ENCODE measurements at regions not wholly inside any gene's neighbourhood (a gene's known extent, or its start where the extent isn't known, plus 50 kb on each side); places are given as distances from the start of the nearest gene placed in this dataset.
A peak's percentile ranks its signal among the peaks of the same experiment; 100 is the strongest.

DNA sequence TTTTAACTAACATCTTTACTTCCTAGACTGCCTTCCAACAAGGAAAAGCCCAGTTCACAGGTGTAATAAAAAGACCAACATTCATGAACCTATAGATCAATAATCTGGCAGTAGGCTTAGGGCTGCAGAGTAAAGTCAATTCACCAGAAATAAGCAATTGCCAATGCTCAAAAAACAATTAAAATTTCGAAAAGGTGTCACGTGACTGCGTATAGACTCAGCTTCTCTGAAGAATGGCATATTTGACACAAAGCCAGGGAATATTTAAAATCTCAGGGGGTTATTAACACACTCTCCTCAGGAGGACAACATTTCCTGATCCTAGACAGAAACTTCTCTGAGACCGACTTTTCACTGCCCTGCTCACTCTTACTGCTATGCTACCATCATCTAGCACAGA, 245.2 kb upstream of the LRATD1 start:
- DNase-seq = no peak

DNA sequence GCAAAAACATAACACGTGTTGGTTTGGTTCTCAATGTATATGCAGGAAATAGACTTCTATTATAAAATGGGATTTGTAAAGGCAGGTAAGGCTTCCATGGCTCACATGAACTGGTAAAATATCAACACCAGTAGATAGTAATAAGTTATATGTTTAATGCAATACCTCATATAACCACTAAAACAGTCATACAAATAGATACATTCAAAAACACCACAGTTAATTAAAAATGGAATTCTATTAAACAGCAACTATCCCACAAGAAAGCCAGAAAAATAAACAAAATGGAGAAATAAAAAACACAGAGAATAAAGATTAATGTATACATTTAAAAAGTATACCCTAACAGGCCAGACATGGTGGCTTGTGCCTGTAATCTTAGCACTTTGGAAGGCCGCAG, 243.8 kb upstream of the LRATD1 start:
- DNase-seq = no peak

DNA sequence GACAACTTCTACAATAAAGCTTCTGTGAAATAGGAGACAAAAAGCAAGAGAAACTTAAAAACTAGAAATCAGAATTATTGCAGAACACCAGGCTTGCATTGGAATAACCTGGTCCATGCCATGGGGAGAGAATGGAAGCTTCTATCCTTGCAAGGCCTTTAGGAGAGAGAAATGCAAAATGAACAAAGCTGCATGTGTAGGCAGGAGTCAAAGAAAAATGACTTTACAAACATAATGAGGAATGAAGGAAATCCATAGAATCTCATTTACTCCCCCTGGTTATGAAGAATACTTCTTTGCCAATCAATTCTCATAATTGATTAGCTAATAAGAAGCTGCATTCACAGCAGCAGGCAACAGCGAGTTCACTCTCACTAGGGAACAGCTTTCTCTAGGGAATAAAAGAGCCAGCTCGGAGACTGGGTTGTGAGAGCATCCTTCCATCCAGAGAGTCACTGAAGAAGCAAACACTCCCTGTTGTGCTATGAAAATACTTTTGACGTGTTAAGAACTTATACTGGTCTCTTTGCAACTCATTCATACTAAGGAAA, 235.9 kb upstream of the LRATD1 start:
- no peak for DNase-seq

DNA sequence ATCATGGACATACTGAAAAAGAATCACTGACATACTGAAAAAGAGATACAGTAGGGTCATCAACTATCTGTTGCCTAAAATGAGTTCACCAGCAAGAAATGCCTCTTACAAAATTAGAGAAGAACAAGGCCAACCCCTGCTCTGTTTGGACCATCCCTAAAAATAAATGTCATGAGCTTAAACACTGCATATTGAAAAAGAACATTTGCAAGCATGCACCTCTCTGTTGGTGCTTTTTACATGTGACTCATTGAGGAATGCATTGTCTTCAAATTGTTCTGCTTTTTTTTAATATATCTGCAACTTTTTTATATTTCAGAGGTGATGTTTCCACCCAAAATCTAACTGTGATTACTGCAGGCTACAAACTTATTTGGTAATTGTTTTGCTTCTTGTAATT, 233.9 kb upstream of the LRATD1 start:
- no peak for DNase-seq

DNA sequence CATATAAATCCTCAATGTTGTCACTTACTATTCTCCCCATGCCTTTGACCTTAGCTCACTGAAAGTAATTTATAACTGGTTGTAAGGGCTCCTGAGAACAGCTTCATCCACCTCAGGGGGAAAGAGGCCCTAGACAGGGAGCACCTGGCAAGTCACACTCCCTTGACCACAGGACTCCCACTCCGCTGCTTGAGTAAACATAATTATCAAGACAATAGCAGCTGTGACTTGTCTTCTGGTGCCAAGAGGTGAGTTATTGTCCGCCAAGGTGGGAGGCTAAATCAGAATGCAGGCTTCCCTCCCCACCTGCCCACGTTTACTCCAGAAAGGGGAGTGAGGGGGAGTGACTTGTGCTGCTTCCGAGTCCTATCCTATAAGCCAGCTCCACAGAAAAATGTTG, 230.6 kb upstream of the LRATD1 start:
- DNase-seq = no peak

DNA sequence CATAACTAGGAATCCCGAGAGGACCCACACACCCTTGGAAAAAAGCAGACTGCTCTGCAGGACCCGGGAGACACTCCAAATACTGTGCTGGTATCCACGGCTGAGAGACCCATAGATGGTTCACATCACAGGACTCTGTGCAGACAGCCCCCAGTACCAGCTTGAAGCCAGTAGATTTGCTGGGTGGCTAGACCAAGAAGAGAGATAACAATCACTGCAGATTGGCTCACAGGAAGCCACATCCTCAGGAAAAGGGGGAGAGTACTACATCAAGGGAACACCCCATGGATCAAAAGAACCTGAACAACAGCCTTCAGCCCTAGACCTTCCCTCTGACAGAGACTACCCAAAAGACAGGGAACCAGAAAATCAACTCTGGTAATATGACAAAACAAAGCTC, 223.8 kb upstream of the LRATD1 start:
- DNase-seq = no peak

DNA sequence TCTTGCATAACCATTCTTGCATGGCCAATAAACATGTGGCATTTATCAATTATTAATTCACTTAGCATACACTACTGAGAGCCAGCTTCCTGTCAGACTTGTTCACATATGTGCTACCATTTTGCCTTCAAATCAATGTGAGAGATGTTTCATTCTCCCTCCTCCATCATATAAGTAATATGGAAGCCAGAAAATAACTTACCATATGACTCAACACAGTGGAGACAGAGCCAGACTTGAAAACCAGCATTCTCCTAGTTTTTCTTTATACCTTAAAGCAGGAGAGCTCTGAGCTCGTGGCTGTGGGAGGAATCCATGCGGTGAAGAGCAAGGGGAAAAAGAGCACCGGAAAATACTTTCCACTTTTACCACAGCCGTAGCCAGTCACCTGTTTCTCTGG, 215.0 kb upstream of the LRATD1 start:
- DNase-seq = no peak

DNA sequence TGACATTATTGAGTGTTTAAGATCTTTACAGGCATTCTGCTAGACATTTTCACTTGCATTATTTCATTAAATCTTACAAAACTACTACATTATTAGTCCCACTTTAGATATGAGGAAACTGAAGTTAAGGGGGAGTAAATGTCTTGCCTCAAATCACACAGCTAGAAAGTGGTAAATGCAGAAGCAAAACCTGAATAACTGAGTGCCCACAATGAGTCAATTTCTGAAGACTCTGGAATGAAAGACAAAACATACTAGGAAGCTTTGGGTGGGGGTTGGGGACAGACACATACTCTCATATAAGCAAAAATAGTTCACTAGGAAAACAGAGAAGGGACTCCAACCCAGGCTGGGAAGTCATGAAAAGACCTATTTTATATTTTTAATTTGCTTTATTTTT, 214.4 kb upstream of the LRATD1 start:
- no peak for DNase-seq

DNA sequence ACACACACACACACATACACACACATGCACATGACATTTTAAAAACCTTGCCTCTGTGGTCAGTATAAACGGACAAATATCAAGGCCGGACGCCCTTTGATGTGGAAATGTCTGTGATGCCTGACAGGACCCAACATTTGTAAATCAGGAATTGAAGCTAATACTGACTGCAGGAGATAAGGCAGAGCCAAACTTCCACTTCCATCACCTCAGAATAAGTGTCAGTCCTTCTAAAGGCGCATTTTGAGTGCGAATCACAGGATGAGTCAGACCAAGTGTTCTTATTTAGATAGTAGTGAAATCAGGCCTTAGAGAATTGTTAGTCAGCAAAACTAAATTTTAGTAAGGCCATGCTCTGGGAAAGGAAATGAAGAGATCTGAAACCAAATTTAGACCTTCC, 211.7 kb upstream of the LRATD1 start:
- DNase-seq = no peak

DNA sequence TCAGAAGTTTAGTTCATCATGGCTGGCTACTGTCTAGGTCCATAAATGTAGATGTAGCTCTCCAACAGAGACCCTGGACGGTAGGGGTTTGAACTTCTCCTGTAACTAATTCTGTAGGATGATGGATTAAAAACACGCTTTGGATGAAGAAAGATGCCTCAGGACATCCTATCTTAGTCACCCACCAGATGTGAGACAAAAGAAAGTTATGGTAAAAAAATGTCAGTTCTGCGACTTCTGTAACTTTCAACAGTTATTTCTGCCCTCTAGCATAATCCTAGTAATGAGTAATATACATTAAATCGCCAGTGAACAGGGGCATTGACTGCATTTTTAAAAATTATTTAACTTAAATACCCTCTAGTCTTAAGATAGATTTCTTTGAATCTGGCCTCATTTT, 210.1 kb upstream of the LRATD1 start:
- DNase-seq = no peak

DNA sequence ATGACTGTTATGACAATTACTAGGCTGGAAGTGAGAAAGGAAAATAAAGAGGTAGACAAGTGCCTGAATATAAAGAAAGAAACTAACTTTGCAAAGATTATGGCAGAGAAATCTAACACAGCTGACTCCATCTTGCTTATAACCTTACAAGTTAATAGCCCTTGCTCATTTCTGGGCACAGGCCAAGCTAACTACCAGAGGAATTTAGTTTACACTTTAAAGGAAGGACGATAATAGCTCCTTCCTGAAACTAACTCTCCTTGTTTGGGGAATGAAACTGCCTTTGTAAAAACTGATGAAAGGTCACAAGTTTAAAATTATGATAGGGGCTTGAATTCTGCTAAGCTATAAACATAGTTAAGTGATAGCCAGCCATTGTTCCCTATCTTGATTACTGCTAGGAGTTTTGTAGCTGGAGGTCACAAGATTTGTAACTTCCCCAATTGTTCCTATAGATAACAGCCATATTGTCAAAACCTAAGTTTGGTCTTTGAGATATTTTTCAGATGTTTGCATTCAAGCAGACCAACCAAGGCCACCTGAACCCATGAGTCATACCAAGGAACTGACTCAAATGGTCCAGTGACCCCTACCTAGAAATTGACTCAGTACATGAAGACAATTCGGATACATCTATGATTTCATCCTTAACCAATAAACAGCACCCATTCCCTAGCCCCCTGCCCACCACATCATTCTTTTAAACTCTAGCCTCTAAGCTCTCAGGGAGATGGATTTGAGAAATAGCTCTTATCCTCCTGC, 209.2 kb upstream of the LRATD1 start:
- DNase-seq = no peak

DNA sequence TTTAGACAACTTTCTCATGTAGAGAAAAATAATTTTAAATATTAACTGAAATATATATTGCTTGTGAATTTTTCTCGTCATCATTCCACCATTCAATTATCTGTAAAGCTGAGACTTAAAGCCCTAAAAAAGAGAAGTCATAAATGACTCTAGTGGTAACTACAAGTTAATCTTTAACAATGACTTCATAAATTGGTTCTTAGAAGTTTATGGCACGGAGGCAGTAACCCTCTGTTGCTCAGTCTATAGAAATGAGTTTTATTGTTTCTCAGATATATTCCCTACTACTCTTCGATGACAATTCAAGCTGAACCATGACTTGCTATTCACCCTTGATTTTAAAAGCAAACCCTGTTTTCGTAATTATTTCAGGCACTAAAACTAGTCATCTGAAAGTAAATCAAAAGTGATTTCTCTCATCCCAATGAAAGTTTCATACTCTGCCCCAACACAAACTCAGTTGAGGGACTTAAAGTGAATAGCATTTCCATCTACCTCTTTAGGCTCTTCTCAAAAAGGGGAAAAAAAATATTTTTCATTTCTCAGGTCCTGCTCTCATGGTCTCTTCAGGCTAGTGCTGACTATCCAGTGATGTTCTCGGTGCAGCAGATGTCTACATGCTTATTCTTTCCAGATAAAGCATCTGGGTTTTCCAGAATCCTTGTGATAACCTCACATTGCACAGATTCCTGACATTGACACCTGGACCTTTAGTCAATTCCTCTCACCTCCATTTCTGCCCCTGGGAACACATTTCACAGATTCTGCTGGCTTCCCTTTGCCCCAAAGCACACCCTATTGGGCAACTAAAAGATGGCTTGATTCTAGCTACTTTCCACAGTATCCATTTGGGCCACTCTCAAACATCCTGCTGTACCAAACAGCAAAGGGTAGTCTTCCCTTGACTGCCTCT, 207.8 kb upstream of the LRATD1 start:
- DNase-seq = no peak

DNA sequence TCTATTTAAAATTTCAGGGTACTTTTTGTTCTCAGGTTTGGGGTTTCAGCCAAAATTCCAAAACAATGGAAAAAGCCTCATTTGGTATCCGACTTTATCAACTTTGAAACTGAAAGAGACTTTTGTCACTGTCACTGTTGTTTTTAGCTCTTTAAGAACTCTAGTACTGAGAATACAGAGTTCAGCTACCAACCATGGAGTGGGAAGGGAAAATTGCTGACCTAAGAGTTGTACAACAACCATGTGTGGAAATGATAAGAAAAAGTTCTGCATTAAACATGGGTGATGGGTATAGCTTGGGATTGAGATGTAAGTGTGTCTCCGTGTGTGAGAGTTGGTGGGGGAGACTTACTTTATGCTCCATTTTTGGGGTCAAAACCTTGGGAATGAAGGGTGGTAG, 206.6 kb upstream of the LRATD1 start:
- no peak for DNase-seq

DNA sequence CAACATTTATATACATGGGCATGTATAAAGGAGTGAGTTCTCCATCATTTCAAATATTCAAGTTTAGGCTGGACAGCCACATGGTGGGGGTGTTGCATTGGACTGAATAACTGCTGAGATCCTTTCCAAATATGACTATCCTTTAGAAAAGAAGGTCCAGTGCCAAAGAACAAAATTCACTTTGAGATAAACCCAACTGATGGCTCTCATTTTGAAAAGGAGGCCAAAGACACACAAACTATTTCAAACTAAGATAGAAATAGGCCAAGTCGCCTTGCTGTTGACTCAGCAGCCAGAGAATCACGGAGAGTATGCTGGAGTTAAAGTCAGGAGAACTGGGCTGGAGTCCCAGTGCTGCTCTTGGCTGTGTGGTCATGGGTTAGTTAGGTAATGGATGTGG, 204.5 kb upstream of the LRATD1 start:
- no peak for DNase-seq

DNA sequence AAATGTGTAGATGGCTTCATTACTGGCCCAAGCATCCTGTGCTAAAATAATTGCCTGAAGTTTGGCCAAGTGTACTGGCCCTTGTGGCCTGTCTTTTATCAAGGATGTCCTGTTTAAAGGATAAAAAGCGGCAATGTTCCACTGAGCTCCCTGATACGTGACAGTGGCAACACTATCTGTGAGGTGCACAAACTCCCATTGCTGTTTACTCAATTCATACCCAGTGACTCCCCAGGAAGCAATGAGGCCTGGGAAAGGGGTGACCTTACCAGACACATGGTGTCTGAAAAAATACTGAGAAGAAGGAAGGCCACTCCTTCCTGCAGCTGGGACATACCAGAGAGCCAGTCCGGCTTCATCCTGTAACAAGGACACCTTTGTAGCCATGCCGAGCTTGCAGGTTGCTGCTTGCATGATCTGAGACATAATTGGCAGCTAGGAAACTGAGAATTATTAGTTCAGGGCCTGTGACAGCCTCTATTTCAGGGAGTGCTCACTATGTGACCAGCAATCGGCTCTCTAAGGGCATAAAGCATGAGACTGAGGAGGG, 198.5 kb upstream of the LRATD1 start:
- no peak for DNase-seq

DNA sequence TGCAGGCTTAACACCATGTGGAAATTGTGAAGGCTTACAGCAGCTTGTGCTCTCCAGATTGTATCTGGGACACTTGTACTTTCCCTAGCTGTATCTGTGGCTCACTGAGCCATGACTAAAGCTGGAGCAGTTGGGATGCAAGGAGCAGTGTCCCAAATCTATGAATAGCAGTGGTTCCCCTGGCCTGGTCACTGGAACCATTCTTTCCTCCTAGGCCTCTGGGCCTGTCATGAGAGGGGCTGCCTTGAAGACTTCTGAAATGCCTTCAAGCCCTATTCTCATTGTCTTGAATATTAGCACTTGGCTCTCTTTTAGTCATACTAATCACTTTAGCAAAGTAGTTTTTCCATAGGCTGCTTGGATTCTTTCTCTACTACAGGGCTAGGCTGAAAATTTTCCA, 186.8 kb upstream of the LRATD1 start:
- no peak for DNase-seq

DNA sequence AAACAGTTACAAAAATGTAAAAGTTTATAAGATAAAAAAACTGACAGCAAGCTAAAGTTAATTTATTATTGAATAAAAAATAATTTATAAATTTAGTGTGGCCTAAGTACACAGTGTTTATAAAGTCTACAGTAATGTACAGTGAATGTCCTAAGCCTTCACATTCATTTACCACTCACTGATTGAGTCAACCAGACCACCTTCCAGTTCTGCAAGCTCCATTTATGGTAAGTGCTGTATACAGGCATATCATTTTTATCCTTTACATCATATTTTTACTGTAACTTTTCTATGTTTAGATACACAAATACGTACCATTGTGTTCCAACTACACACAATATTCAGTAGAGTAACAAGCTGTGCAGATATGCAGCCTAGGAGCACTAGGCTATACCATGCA, 184.2 kb upstream of the LRATD1 start:
- DNase-seq = no peak

DNA sequence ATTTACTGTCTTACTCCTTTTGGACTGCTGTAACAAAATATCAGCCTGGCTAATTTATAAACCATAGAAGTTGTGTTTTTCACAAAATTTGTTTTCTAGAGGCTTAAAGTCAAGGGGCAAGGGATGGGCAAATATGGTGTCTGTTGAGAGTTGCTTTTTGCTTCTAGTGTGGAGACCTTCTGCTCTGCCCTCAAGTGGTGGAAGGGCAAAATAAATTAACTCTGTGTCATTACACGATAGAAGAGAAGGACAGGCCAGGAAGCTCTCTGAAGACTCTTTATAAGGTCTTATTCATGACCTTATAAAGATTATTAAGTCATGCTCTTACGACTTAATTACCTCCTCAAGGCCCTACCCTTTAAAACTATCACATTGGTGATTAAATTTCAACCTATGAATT, 181.2 kb upstream of the LRATD1 start:
- DNase-seq = peak; percentile 21 to 45

DNA sequence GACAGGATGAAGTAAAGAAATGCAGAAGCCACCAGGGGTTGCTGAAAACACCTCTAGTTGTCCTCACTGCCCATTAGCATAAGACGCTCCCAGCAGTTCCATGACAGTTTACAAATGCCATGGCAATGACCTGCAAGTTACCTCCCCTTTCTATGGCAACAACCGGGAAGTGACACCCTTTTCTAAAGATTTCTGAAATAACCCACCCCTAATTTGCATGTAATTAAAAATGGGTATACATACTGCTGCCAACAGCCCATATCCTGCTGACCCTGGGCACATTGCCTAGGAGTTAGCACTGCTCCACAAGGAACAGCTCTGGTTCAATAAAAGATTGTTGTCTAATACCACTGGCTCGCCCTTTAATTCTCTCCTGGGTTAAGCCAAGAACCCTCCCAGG, 178.3 kb upstream of the LRATD1 start:
- no peak for DNase-seq

DNA sequence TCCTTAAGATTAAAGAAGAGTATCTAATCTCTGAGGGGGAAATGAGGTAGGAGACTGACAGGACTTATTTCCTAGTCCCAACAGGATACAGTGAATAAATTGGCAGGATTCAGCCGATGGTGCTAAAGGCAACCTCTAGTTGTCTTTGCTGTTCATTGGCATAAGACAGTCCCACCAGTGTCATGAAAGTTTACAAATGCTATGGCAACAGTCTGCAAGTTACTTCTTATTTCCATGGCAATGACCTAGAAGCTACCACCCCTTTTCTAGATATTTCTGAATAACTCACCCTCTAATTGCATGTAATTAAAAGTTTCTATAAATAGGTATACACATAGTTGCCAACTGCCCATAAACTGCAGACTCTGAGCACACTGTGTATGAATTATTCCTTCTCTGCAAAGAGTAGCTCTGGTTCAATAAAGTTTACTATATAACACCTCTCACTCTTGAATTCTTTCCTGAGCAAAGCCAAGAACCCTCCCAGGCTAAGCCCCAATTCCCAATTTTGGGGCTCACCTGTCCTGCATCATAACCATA, 172.7 kb upstream of the LRATD1 start:
- no peak for DNase-seq

DNA sequence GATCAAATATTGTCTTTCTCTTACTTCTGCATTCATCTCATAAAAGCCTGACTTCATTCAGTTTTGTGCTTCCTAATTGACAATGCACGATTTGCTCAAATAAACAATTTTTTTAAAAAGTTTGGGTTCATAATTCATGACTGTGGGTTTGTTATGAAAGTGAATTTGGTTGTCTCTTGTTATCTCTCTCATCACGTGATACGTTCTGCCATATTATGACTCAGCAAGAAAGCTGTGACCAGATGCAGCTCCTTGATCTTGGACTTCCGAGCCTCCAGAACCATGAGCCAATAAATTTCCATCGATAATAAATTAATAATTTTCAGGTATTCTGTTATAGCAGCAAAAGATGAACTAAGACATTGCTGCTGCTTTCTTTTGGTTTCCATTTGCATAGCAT, 156.5 kb upstream of the LRATD1 start:
- no peak for DNase-seq

DNA sequence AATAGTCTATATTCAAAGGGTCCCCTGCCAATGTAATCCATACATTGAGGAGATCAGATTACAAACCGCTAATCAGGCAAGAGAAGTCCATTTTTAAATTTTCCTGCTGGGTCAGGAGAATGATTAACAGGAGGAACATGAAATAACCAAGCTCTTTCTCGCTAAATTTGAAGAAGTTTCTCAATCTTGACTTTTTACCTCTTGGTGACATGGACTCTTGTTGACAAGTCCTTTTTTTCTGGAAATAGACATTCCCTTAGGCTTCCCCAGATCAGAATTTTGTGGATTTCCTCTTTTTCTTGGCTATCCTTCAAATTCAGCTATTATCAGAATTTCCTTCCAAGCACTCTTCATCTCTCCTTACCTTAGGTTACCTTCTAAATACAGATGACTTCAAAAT, 153.0 kb upstream of the LRATD1 start:
- no peak for DNase-seq

DNA sequence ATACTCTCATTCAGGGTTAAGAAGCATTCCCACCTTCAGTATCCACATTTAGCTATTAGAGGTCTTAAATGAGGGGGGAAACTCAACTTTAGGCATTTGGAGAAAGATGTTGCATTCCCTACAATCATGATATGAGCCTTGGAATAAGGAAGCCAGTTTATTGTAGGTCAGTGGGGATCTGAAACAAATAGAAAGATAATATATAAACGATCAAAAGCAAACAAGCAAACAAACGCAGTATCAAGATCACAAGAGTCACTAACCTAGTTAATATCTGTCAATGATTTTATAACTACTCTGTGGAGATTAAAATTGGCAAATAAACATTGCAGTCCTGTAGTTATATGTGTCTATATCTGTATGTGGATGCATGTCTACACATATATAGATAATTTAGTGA, 152.4 kb upstream of the LRATD1 start:
- no peak for DNase-seq

DNA sequence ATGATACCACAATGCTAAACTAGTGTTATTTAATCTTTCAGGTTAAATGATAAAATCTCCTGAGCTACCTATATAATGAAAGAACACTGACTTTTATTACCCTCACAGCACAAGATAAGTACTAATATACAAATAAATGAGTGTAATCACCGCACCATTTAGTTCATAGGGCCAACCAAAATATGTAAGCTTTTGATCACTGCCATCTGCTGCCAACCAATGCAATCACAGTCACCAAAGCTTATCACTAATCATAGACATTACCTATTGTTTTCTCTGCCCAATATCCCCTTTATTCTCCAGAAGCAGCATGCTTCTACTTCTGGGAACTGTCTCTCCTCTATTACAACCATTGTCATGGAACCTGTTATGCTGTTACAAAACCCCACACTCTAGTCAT, 151.6 kb upstream of the LRATD1 start:
- no peak for DNase-seq
